Mucosa of descending colon (tissue), 3 donors: ENCODE measurements at regions not wholly inside any gene's neighbourhood (a gene's known extent, or its start where the extent isn't known, plus 50 kb on each side); places are given as distances from the start of the nearest gene placed in this dataset.

Experiments used
- ATAC-seq: fragments of 200-7000 bp; cut with Tn5 transposase; one replicate; pipeline ENCODE4 v1.9.1; 2020; ENCODE audit warnings: mild to moderate bottlenecking, moderate library complexity
- DNase-seq, 3 donors: peaks; one replicate each; pipeline ENCODE4 v3.0.0-alpha.2; 2020
- H3K36me3 ChIP-seq: fragments of 200-600 bp; one replicate; pipeline ENCODE4 v1.8.0; 2021; ENCODE audit warnings: low read depth, mild to moderate bottlenecking
- H3K4me1 ChIP-seq: fragments of 200-600 bp; one replicate; pipeline ENCODE4 v1.8.0; 2021; ENCODE audit warnings: low read depth, mild to moderate bottlenecking
- H3K4me3 ChIP-seq: fragments of 200-600 bp; one replicate; pipeline ENCODE4 v1.8.0; 2021; ENCODE audit warnings: mild to moderate bottlenecking
- H3K9me3 ChIP-seq: fragments of 200-600 bp; one replicate; pipeline ENCODE4 v1.8.0; 2021; ENCODE audit warnings: mild to moderate bottlenecking
- CTCF ChIP-seq: fragments of 200-600 bp; IDR thresholded peaks from one replicate; pipeline ENCODE4 v1.8.0; 2022; ENCODE audit warnings: antibody characterized with exemption, mild to moderate bottlenecking
- intact Hi-C, 2 donors: fragments of 100-400 bp; cut with DNase I in 1 of 2; cut with micrococcal nuclease in 1 of 2; formaldehyde crosslinking; loops; one replicate each; pipeline versions ENCODE4 v1.11.0 to v1.11.1; 2022; cut with DNase I, micrococcal nuclease
- donor health status: DM: no; HTN: no; CAD: no; lungs with moderate emphysema.
- donor health status: DM: no; HTN: no; CAD: no.
- donor health status: DM: no; HTN: yes; CAD: no.

- no peak for TF ChIP-seq CTCF
- no peaks in the 10 kb centered on the region for H3K4me1 ChIP-seq
- no peaks in the 10 kb centered on the region for H3K36me3 ChIP-seq
- DNase-seq (no peak), ATAC-seq (no peak)
- H3K9me3 ChIP-seq, result no peaks in the 10 kb centered on the region
- intact Hi-C loops, result no loop called here
- H3K4me3 ChIP-seq, result no peak overlapping the region
Observed at GRCh38 chr7:96838481-96838880, 128.8 kb upstream of the SEM1 start.

- intact Hi-C loops, result no loop called here
- no peaks in the 10 kb centered on the region for H3K4me1 ChIP-seq
- H3K36me3 ChIP-seq, result no peaks in the 10 kb centered on the region
- TF ChIP-seq CTCF, result no peak
- DNase-seq (no peak), ATAC-seq (no peak)
- H3K4me3 ChIP-seq, result no peak overlapping the region
- H3K9me3 ChIP-seq, result no peaks in the 10 kb centered on the region
Observed at GRCh38 chr7:96855139-96855538, 145.5 kb upstream of the SEM1 start.

- intact Hi-C loops, result no loop called here
- no peaks in the 10 kb centered on the region for H3K4me1 ChIP-seq
- no peaks in the 10 kb centered on the region for H3K9me3 ChIP-seq
- H3K36me3 ChIP-seq, result no peaks in the 10 kb centered on the region
- no peak overlapping the region for H3K4me3 ChIP-seq
- DNase-seq (no peak), ATAC-seq (no peak)
- no peak for TF ChIP-seq CTCF
Observed at GRCh38 chr7:96855691-96856090, 146.0 kb upstream of the SEM1 start.

GRCh38 chr7:96869538-96869937 lies 135.8 kb upstream of the DLX6 start:
- intact Hi-C loops, result no loop called here
- H3K4me3 ChIP-seq, result no peak overlapping the region
- TF ChIP-seq CTCF, result no peak
- no peaks in the 10 kb centered on the region for H3K9me3 ChIP-seq
- DNase-seq (no peak), ATAC-seq (no peak)
- no peaks in the 10 kb centered on the region for H3K36me3 ChIP-seq
- no peaks in the 10 kb centered on the region for H3K4me1 ChIP-seq

GRCh38 chr7:96870185-96870584 lies 135.2 kb upstream of the DLX6 start:
- intact Hi-C loops, result no loop called here
- DNase-seq (no peak), ATAC-seq (no peak)
- Histone ChIP-seq H3K4me1 (no peaks in the 10 kb centered on the region), H3K9me3 (no peaks in the 10 kb centered on the region), H3K4me3 (no peak overlapping the region), H3K36me3 (no peaks in the 10 kb centered on the region)
- TF ChIP-seq CTCF, result no peak

GRCh38 chr7:96870934-96871333 lies 134.4 kb upstream of the DLX6 start:
- H3K9me3 ChIP-seq, result no peaks in the 10 kb centered on the region
- no peak for TF ChIP-seq CTCF
- no peak for ATAC-seq
- no peaks in the 10 kb centered on the region for H3K36me3 ChIP-seq
- no peak overlapping the region for H3K4me3 ChIP-seq
- intact Hi-C loops, result no loop called here
- H3K4me1 ChIP-seq, result no peaks in the 10 kb centered on the region
- DNase-seq, result no peak
